NB4 (cell line): ENCODE measurements at regions not wholly inside any gene's neighbourhood (a gene's known extent, or its start where the extent isn't known, plus 50 kb on each side); places are given as distances from the start of the nearest gene placed in this dataset.

Experiments
- CTCF ChIP-seq: IDR thresholded peaks from one replicate; pipeline ENCODE4 v1.5.1; 2012; ENCODE audit warnings: low read depth, low read length
- MAX ChIP-seq: IDR thresholded peaks from 2 replicates; pipeline ENCODE4 v1.6.1; 2011; ENCODE audit warnings: low read depth, low read length
- MYC ChIP-seq: IDR thresholded peaks from 2 replicates; pipeline ENCODE4 v1.6.1; 2011; ENCODE audit warnings: low read depth, low read length
- POLR2A ChIP-seq: IDR thresholded peaks from 2 replicates; pipeline ENCODE4 v1.6.1; 2011; ENCODE audit warnings: mild to moderate bottlenecking; ENCODE audit not compliant: insufficient read length; ENCODE audit errors: extremely low read depth

GRCh38 chr4:77235289-77235854, 78.4 kb downstream of the CCNG2 start:
- no peak for TF ChIP-seq CTCF
- no peak for TF ChIP-seq POLR2A
- TF ChIP-seq MAX, result no peak
- TF ChIP-seq MYC, result no peak
